ENCODE measurements at regions not wholly inside any gene's neighbourhood (a gene's known extent, or its start where the extent isn't known, plus 50 kb on each side); places are given as distances from the start of the nearest gene placed in this dataset.

GRCh38 chr16:51440131-51440889 lies 289.2 kb upstream of the SALL1 start:
- no peak for DNase-seq

- DNase-seq = no peak
Observed at GRCh38 chr16:51439271-51439670, 288.2 kb upstream of the SALL1 start.

GRCh38 chr16:51436742-51437141 lies 285.7 kb upstream of the SALL1 start:
- DNase-seq = no peak

GRCh38 chr16:51434567-51435198 lies 283.6 kb upstream of the SALL1 start:
- no peak for DNase-seq

GRCh38 chr16:51433599-51433998 lies 282.5 kb upstream of the SALL1 start:
- DNase-seq = no peak

GRCh38 chr16:51431517-51432241 lies 280.6 kb upstream of the SALL1 start:
- DNase-seq = no peak

- no peak for DNase-seq
Observed at GRCh38 chr16:51430716-51431369, 279.8 kb upstream of the SALL1 start.

GRCh38 chr16:51429041-51429440 lies 278.0 kb upstream of the SALL1 start:
- no peak for DNase-seq

- no peak for DNase-seq
Observed at GRCh38 chr16:51427085-51427484, 276.0 kb upstream of the SALL1 start.

- DNase-seq = no peak
Observed at GRCh38 chr16:51426276-51426675, 275.2 kb upstream of the SALL1 start.

- no peak for DNase-seq
Observed at GRCh38 chr16:51420247-51420646, 269.2 kb upstream of the SALL1 start.

- DNase-seq = no peak
Observed at GRCh38 chr16:51419768-51420167, 268.7 kb upstream of the SALL1 start.

GRCh38 chr16:51418258-51418657 lies 267.2 kb upstream of the SALL1 start:
- DNase-seq = no peak

- DNase-seq = no peak
Observed at GRCh38 chr16:51416926-51417325, 265.9 kb upstream of the SALL1 start.

GRCh38 chr16:51410125-51410524 lies 259.1 kb upstream of the SALL1 start:
- no peak for DNase-seq

- no peak for DNase-seq
Observed at GRCh38 chr16:51409001-51409675, 258.1 kb upstream of the SALL1 start.

GRCh38 chr16:51408357-51408756 lies 257.3 kb upstream of the SALL1 start:
- no peak for DNase-seq

GRCh38 chr16:51407921-51408320 lies 256.9 kb upstream of the SALL1 start:
- DNase-seq = no peak

GRCh38 chr16:51407199-51407598 lies 256.1 kb upstream of the SALL1 start:
- DNase-seq = no peak

- no peak for DNase-seq
Observed at GRCh38 chr16:51405361-51405760, 254.3 kb upstream of the SALL1 start.

GRCh38 chr16:51404386-51404785 lies 253.3 kb upstream of the SALL1 start:
- no peak for DNase-seq

GRCh38 chr16:51402785-51403184 lies 251.7 kb upstream of the SALL1 start:
- no peak for DNase-seq

- DNase-seq = no peak
Observed at GRCh38 chr16:51402298-51402697, 251.2 kb upstream of the SALL1 start.
